Loucy (cell line): ENCODE measurements at regions not wholly inside any gene's neighbourhood (a gene's known extent, or its start where the extent isn't known, plus 50 kb on each side); places are given as distances from the start of the nearest gene placed in this dataset.

Experiments
- H2AFZ ChIP-seq: fragments of 200-600 bp; sonication (generic); 2 replicates; pipeline ENCODE4 v1.6.0; 2016; ENCODE audit warnings: antibody characterized with exemption, mild to moderate bottlenecking, low read length, moderate library complexity
- H3F3A ChIP-seq: fragments of 200-600 bp; 2 replicates; pipeline ENCODE4 v1.6.0; 2016; ENCODE audit warnings: antibody characterized with exemption, low read depth, mild to moderate bottlenecking
- H3K27me3 ChIP-seq: fragments of 200-600 bp; sonication (generic); 2 replicates; pipeline ENCODE4 v1.6.1; 2014; ENCODE audit warnings: low read length, mild to moderate bottlenecking; ENCODE audit not compliant: insufficient read depth, poor library complexity, severe bottlenecking
- H3K36me3 ChIP-seq: fragments of 200-600 bp; sonication (generic); 2 replicates; pipeline ENCODE4 v1.6.1; 2016; ENCODE audit warnings: low read length; ENCODE audit not compliant: insufficient read depth
- H3K4me1 ChIP-seq: fragments of 200-600 bp; sonication (generic); 2 replicates; pipeline ENCODE4 v1.5.1; 2014; ENCODE audit warnings: low read length, mild to moderate bottlenecking; ENCODE audit not compliant: insufficient read depth, poor library complexity, severe bottlenecking
- H3K4me2 ChIP-seq: fragments of 200-600 bp; sonication (generic); 2 replicates; pipeline ENCODE4 v1.6.0; 2014; ENCODE audit warnings: antibody characterized with exemption, low read length, low read depth, mild to moderate bottlenecking; ENCODE audit not compliant: poor library complexity, severe bottlenecking
- H3K4me3 ChIP-seq: fragments of 200-600 bp; sonication (generic); 2 replicates; pipeline ENCODE4 v1.5.1; 2014; ENCODE audit warnings: low read length, mild to moderate bottlenecking, mixed read lengths; ENCODE audit not compliant: poor library complexity, severe bottlenecking
- H3K79me2 ChIP-seq: fragments of 200-600 bp; sonication (generic); 2 replicates; pipeline ENCODE4 v1.6.1; 2014; ENCODE audit warnings: low read length; ENCODE audit not compliant: insufficient read depth
- H3K9ac ChIP-seq: fragments of 200-600 bp; sonication (generic); 2 replicates; pipeline ENCODE4 v1.6.0; 2014; ENCODE audit warnings: mild to moderate bottlenecking, low read depth, low read length, moderate library complexity; ENCODE audit not compliant: poor library complexity, severe bottlenecking
- H3K9me2 ChIP-seq: fragments of 200-600 bp; sonication (generic); replicated peaks from 2 replicates; pipeline ENCODE4 v1.6.1; 2016; ENCODE audit warnings: low read depth, low read length, mixed read lengths
- H3K9me3 ChIP-seq: fragments of 200-600 bp; sonication (generic); 2 replicates; pipeline ENCODE4 v1.6.1; 2014; ENCODE audit warnings: mild to moderate bottlenecking, antibody characterized with exemption, low read length, low read depth; ENCODE audit not compliant: insufficient read depth
- H4K20me1 ChIP-seq: fragments of 200-600 bp; sonication (generic); 2 replicates; pipeline ENCODE4 v1.6.0; 2014; ENCODE audit warnings: antibody characterized with exemption, low read length, mild to moderate bottlenecking; ENCODE audit not compliant: insufficient read depth, poor library complexity, severe bottlenecking
- EZH2phosphoT487 ChIP-seq: fragments of 200-600 bp; IDR thresholded peaks from 2 replicates; pipeline ENCODE4 v1.6.1; 2018; ENCODE audit warnings: antibody characterized with exemption, mild to moderate bottlenecking, moderate library complexity, borderline replicate concordance
- TF ChIP-seq, protein P1 (sequence below): fragments of 200-600 bp; sonication (generic); conservative IDR thresholded peaks from 2 replicates; pipeline ENCODE4 v1.5.1; 2014; ENCODE audit warnings: mild to moderate bottlenecking, antibody characterized with exemption, low read length

GRCh38 chr14:54338696-54339317 is 58.0 kb upstream of the CDKN3 start:
- Histone ChIP-seq H3K4me2 (no peak overlapping the region), H3K36me3 (no peaks in the 10 kb centered on the region)

DNA sequence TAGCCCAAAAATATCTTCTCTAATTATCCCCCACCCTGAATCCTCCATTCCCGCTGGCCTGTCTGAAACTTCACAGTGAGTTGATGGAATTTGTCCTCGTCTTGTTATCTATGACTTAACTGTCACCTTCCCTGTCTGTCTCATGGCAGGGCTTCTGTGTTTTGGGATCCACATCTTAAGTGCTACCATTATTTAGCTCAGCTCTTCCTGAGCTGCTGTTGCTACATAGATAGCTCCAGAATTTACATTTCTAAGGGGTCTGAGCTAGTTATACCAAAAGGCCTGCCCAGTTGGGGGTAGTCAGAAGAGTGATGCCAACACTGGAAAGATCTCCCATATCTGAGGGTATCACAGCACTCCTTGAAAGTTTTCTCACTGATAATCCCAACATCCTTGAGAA is 57.0 kb upstream of the CDKN3 start:
- no peaks in the 10 kb centered on the region for H3F3A ChIP-seq
- no peaks in the 10 kb centered on the region for H4K20me1 ChIP-seq
- H2AFZ ChIP-seq = no peak overlapping the region
- H3K4me2 ChIP-seq = no peak overlapping the region
- no peaks in the 10 kb centered on the region for H3K36me3 ChIP-seq
- no peaks in the 10 kb centered on the region for H3K79me2 ChIP-seq
- no peaks in the 10 kb centered on the region for H3K27me3 ChIP-seq
- no peaks in the 10 kb centered on the region for H3K4me1 ChIP-seq
- H3K9me3 ChIP-seq = no peaks in the 10 kb centered on the region
- H3K4me3 ChIP-seq = no peak overlapping the region
- TF ChIP-seq, protein P1, sequence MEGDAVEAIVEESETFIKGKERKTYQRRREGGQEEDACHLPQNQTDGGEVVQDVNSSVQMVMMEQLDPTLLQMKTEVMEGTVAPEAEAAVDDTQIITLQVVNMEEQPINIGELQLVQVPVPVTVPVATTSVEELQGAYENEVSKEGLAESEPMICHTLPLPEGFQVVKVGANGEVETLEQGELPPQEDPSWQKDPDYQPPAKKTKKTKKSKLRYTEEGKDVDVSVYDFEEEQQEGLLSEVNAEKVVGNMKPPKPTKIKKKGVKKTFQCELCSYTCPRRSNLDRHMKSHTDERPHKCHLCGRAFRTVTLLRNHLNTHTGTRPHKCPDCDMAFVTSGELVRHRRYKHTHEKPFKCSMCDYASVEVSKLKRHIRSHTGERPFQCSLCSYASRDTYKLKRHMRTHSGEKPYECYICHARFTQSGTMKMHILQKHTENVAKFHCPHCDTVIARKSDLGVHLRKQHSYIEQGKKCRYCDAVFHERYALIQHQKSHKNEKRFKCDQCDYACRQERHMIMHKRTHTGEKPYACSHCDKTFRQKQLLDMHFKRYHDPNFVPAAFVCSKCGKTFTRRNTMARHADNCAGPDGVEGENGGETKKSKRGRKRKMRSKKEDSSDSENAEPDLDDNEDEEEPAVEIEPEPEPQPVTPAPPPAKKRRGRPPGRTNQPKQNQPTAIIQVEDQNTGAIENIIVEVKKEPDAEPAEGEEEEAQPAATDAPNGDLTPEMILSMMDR = no peak
- no peak for TF ChIP-seq EZH2phosphoT487
- H3K9ac ChIP-seq = no peak overlapping the region
- H3K9me2 ChIP-seq = no peaks in the 10 kb centered on the region

More at GRCh38 chr14:54338696-54339317, 58.0 kb upstream of the CDKN3 start:
- no peaks in the 10 kb centered on the region for H3F3A ChIP-seq
- H3K27me3 ChIP-seq = no peaks in the 10 kb centered on the region
- H4K20me1 ChIP-seq = no peaks in the 10 kb centered on the region
- H3K9me2 ChIP-seq = no peaks in the 10 kb centered on the region
- no peaks in the 10 kb centered on the region for H3K79me2 ChIP-seq
- TF ChIP-seq EZH2phosphoT487 = no peak
- TF ChIP-seq, protein P1 = peak; percentile 60
- H3K9me3 ChIP-seq = no peaks in the 10 kb centered on the region
- H3K4me3 ChIP-seq = no peak overlapping the region
- no peaks in the 10 kb centered on the region for H3K4me1 ChIP-seq
- H3K9ac ChIP-seq = no peak overlapping the region
- H2AFZ ChIP-seq = no peak overlapping the region

DNA sequence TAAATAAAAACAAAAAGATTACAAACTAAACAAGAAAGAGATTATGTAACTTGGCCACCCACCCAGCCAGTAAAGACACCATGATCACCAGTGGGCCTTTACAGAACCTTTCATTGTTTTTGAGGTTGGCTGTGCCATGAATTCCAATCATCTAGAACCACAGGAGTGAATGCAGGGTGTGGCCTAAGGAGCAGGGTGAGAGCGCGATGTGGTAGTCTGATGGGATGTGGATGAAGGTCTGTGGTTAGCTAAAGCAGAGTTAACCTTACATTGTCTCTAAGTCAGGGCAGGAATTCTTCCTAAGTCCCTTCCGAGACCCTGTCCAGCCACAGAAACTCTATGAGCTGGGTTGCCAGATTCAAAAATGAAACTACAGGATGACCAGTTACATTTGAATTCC is 54.0 kb upstream of the CDKN3 start:
- TF ChIP-seq EZH2phosphoT487 = no peak
- TF ChIP-seq, protein P1 = no peak
- Histone ChIP-seq H3K9me2 (no peaks in the 10 kb centered on the region), H3K4me3 (no peak overlapping the region), H4K20me1 (no peaks in the 10 kb centered on the region), H3K27me3 (no peaks in the 10 kb centered on the region), H3K4me2 (no peak overlapping the region), H3K9me3 (no peaks in the 10 kb centered on the region), H3K79me2 (no peaks in the 10 kb centered on the region), H2AFZ (no peak overlapping the region; the same call in 1 of the 2 replicates), H3K36me3 (no peaks in the 10 kb centered on the region), H3K4me1 (no peaks in the 10 kb centered on the region), H3K9ac (no peak overlapping the region), H3F3A (no peaks in the 10 kb centered on the region)
